Hepatocyte (in vitro differentiated cells): ENCODE measurements at regions not wholly inside any gene's neighbourhood (a gene's known extent, or its start where the extent isn't known, plus 50 kb on each side); places are given as distances from the start of the nearest gene placed in this dataset.

Experiments
- DNase-seq: peaks from one replicate; pipeline ENCODE4 v3.0.0-alpha.2; 2016; ENCODE audit warnings: low spot score
- H2AFZ ChIP-seq: fragments of 200-600 bp; sonication (generic); 2 replicates; pipeline ENCODE4 v1.6.0; 2016; ENCODE audit warnings: antibody characterized with exemption, mild to moderate bottlenecking
- H3K27ac ChIP-seq: fragments of 200-600 bp; sonication (generic); 2 replicates; pipeline ENCODE4 v1.5.1; 2016; ENCODE audit warnings: mild to moderate bottlenecking
- H3K27me3 ChIP-seq: fragments of 200-600 bp; sonication (generic); 2 replicates; pipeline ENCODE4 v1.6.1; 2016
- H3K36me3 ChIP-seq: fragments of 200-600 bp; sonication (generic); replicated peaks from 2 replicates; pipeline ENCODE4 v1.5.1; 2016; ENCODE audit warnings: low read depth; ENCODE audit not compliant: insufficient read depth
- H3K4me1 ChIP-seq: fragments of 200-600 bp; sonication (generic); 2 replicates; pipeline ENCODE4 v1.5.1; 2016; ENCODE audit warnings: mild to moderate bottlenecking, moderate library complexity; ENCODE audit not compliant: insufficient read depth
- H3K4me2 ChIP-seq: fragments of 200-600 bp; sonication (generic); 2 replicates; pipeline ENCODE4 v1.6.0; 2016
- H3K4me3 ChIP-seq: fragments of 200-600 bp; sonication (generic); 2 replicates; pipeline ENCODE4 v1.5.1; 2016; ENCODE audit warnings: mild to moderate bottlenecking
- H3K79me2 ChIP-seq: fragments of 200-600 bp; sonication (generic); 2 replicates; pipeline ENCODE4 v1.6.0; 2017; ENCODE audit warnings: mild to moderate bottlenecking
- H3K9me2 ChIP-seq: fragments of 200-600 bp; sonication (generic); replicated peaks from 2 replicates; pipeline ENCODE4 v1.6.0; 2017; ENCODE audit warnings: mild to moderate bottlenecking; ENCODE audit not compliant: insufficient read depth
- H3K9me3 ChIP-seq: fragments of 200-600 bp; sonication (generic); 2 replicates; pipeline ENCODE4 v1.5.1; 2016; ENCODE audit warnings: low read depth, mild to moderate bottlenecking
- H4K20me1 ChIP-seq: fragments of 200-600 bp; sonication (generic); 2 replicates; pipeline ENCODE4 v1.6.0; 2016; ENCODE audit warnings: mild to moderate bottlenecking; ENCODE audit not compliant: insufficient read depth, poor library complexity, severe bottlenecking
- EZH2 ChIP-seq: fragments of 200-600 bp; sonication (generic); IDR thresholded peaks from 2 replicates; pipeline ENCODE4 v1.6.1; 2016; ENCODE audit warnings: antibody characterized with exemption, mild to moderate bottlenecking, borderline replicate concordance
- EZH2phosphoT487 ChIP-seq: fragments of 200-600 bp; sonication (generic); IDR thresholded peaks from one replicate; pipeline ENCODE4 v1.6.1; 2018; ENCODE audit warnings: antibody characterized with exemption, mild to moderate bottlenecking, low read depth, moderate library complexity; ENCODE audit not compliant: unreplicated experiment, severe bottlenecking
- WGBS: methylation state at CpG from one replicate; pipeline ENCODE4 v1.1.6; 2016; ENCODE audit warnings: low lambda C conversion rate; ENCODE audit errors: missing lambda C conversion rate; 5-methylcytosine and 5-hydroxymethylcytosine counted together
- TF ChIP-seq, protein P1 (sequence below): fragments of 200-600 bp; sonication (generic); IDR thresholded peaks from 2 replicates; pipeline ENCODE4 v1.5.1; 2016; ENCODE audit warnings: antibody characterized with exemption, mild to moderate bottlenecking; ENCODE audit not compliant: poor library complexity

DNA sequence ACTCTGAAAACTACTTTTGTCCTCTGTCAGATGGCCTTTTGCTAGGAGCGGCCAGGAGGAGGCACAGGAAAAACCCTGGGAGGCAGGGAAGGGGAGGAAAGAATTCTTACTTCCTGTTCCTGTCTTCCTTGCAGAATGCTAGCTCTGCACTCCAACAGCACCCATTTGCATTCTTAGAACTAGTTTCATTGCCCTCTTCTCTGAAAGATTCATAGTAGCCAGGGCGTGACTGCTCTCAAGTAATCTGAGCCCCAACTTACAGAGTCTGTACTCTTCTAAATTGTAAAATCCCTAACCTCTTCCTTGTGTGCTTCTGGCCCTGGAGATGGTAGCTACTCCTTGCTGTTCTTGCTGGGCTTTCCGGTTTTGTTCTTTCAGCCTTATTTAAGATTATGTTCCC is 75.3 kb upstream of the STEAP1 start:
- Histone ChIP-seq H3K27me3 (no peaks in the 10 kb centered on the region), H3K27ac (no peak overlapping the region), H3K79me2 (no peaks in the 10 kb centered on the region), H3K4me2 (no peak overlapping the region), H3K9me2 (no peaks in the 10 kb centered on the region), H2AFZ (no peak overlapping the region), H3K4me3 (no peak overlapping the region), H3K9me3 (no peaks in the 10 kb centered on the region), H4K20me1 (no peaks in the 10 kb centered on the region), H3K4me1 (no peaks in the 10 kb centered on the region), H3K36me3 (no peaks in the 10 kb centered on the region)
- TF ChIP-seq, protein P1, sequence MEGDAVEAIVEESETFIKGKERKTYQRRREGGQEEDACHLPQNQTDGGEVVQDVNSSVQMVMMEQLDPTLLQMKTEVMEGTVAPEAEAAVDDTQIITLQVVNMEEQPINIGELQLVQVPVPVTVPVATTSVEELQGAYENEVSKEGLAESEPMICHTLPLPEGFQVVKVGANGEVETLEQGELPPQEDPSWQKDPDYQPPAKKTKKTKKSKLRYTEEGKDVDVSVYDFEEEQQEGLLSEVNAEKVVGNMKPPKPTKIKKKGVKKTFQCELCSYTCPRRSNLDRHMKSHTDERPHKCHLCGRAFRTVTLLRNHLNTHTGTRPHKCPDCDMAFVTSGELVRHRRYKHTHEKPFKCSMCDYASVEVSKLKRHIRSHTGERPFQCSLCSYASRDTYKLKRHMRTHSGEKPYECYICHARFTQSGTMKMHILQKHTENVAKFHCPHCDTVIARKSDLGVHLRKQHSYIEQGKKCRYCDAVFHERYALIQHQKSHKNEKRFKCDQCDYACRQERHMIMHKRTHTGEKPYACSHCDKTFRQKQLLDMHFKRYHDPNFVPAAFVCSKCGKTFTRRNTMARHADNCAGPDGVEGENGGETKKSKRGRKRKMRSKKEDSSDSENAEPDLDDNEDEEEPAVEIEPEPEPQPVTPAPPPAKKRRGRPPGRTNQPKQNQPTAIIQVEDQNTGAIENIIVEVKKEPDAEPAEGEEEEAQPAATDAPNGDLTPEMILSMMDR, result no peak
- TF ChIP-seq EZH2phosphoT487 (no peak), EZH2 (no peak)
- 80% methylated on average over 3 of the region's 3 CpGs for WGBS
- no peak for DNase-seq

DNA sequence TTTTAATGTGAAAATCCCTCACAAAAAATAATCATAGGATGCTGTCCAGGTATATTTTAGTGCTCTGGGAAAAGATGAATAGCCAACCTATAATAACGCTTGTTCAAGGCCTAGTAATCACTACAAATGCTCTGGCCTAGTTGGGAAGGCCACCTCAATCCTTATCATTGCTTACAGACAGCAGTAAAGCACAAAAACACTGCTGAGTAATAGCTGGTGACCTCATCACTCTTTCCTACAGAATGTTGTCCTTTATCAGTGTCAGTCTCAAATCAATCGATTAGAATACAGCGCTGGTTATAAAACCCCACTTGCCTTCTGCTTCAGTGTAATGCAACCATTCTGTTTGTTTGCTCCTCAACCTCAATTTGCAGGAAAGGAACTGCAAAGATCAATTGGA is 72.6 kb upstream of the STEAP1 start:
- Histone ChIP-seq H3K4me1 (no peaks in the 10 kb centered on the region), H3K79me2 (no peaks in the 10 kb centered on the region), H3K4me2 (no peak overlapping the region), H3K27me3 (no peaks in the 10 kb centered on the region), H3K9me3 (no peaks in the 10 kb centered on the region), H3K9me2 (no peaks in the 10 kb centered on the region), H4K20me1 (no peaks in the 10 kb centered on the region), H3K27ac (no peak overlapping the region), H3K4me3 (no peak overlapping the region), H2AFZ (no peak overlapping the region), H3K36me3 (no peaks in the 10 kb centered on the region)
- DNase-seq, result no peak
- 92% methylated on average over 3 of the region's 3 CpGs for WGBS
- TF ChIP-seq, protein P1, result no peak
- TF ChIP-seq EZH2 (no peak), EZH2phosphoT487 (no peak)

GRCh38 chr7:90092506-90092905 is 61.8 kb upstream of the STEAP1 start:
- H3K79me2 ChIP-seq, result no peaks in the 10 kb centered on the region
- no peak for DNase-seq
- no peaks in the 10 kb centered on the region for H3K27me3 ChIP-seq
- no peaks in the 10 kb centered on the region for H4K20me1 ChIP-seq
- H3K4me1 ChIP-seq, result no peaks in the 10 kb centered on the region
- no peaks in the 10 kb centered on the region for H3K36me3 ChIP-seq
- H3K4me3 ChIP-seq, result no peak overlapping the region
- TF ChIP-seq EZH2phosphoT487 (no peak), EZH2 (no peak)
- TF ChIP-seq, protein P1, result no peak
- no peaks in the 10 kb centered on the region for H3K9me2 ChIP-seq
- no peak overlapping the region for H3K4me2 ChIP-seq
- H3K27ac ChIP-seq, result no peak overlapping the region
- no peaks in the 10 kb centered on the region for H3K9me3 ChIP-seq
- no peak overlapping the region for H2AFZ ChIP-seq

GRCh38 chr7:90094030-90094429 is 60.2 kb upstream of the STEAP1 start:
- no peaks in the 10 kb centered on the region for H3K9me3 ChIP-seq
- H3K4me1 ChIP-seq, result no peaks in the 10 kb centered on the region
- no peak overlapping the region for H3K4me2 ChIP-seq
- H4K20me1 ChIP-seq, result no peaks in the 10 kb centered on the region
- no peaks in the 10 kb centered on the region for H3K27me3 ChIP-seq
- no peaks in the 10 kb centered on the region for H3K36me3 ChIP-seq
- H3K9me2 ChIP-seq, result no peaks in the 10 kb centered on the region
- no peak overlapping the region for H2AFZ ChIP-seq
- no peaks in the 10 kb centered on the region for H3K79me2 ChIP-seq
- no peak overlapping the region for H3K4me3 ChIP-seq
- no peak for DNase-seq
- WGBS, result 84% methylated on average over 2 of the region's 2 CpGs
- no peak overlapping the region for H3K27ac ChIP-seq
- TF ChIP-seq, protein P1, result no peak
- TF ChIP-seq EZH2phosphoT487 (no peak), EZH2 (no peak)
